Endothelial cell of umbilical vein (primary cell): ENCODE measurements at regions not wholly inside any gene's neighbourhood (a gene's known extent, or its start where the extent isn't known, plus 50 kb on each side); places are given as distances from the start of the nearest gene placed in this dataset.

ENCODE experiments used
- BruUV-seq: library from RNA; stranded (reverse); fragments of 400-500 nt; replicated peaks from 2 replicates; lab custom pipeline; 2021; lab: Mats Ljungman, UMichigan
- CTCF ChIA-PET: fragments of 300-600, 350-600 bp; sonication (Branson Sonifier 250); formaldehyde crosslinking; loops from one replicate; lab custom pipeline; 2021; ENCODE audit warnings: antibody characterized with exemption, inconsistent platforms; lab: Charles Lee
- POLR2A ChIA-PET: fragments of 300-600, 350-600 bp; sonication (Branson Sonifier 250); formaldehyde crosslinking; loops from one replicate; lab custom pipeline; 2021; ENCODE audit warnings: antibody characterized with exemption, inconsistent platforms; lab: Charles Lee
- DNase-seq: peaks from one replicate; pipeline ENCODE4 v3.0.0-alpha.2; 2011; ENCODE audit warnings: low read depth, low spot score
- FAIRE-seq: peaks from 2 replicates; lab custom pipeline; 2011; peaks lifted over from hg19 to GRCh38; lab: Jason Lieb, UNC
- H2AFZ ChIP-seq: 2 replicates; pipeline ENCODE4 v1.6.0; 2012; ENCODE audit warnings: low read depth, low read length, control low read depth, inconsistent platforms
- H3K27ac ChIP-seq: 2 replicates; pipeline ENCODE4 v1.5.1; 2011; ENCODE audit warnings: low read depth, mild to moderate bottlenecking, control low read depth, low read length, moderate library complexity; ENCODE audit not compliant: insufficient read depth
- H3K27me3 ChIP-seq, 2 experiments: 2 replicates each; pipeline versions ENCODE4 v1.6.0 to v1.6.1; 2011; ENCODE audit warnings: low read length in 2 of 2, mixed read lengths in 1 of 2; ENCODE audit not compliant: control insufficient read depth in 2 of 2, insufficient read depth in 2 of 2
- H3K36me3 ChIP-seq, 2 experiments: 2 replicates in 1 of 2; 3 replicates in 1 of 2; pipeline ENCODE4 v1.5.1; 2011; ENCODE audit warnings: low read length in 2 of 2, mild to moderate bottlenecking in 1 of 2, moderate library complexity in 1 of 2; ENCODE audit not compliant: control insufficient read depth in 2 of 2, insufficient read depth in 2 of 2; ENCODE audit errors: extremely low read depth in 1 of 2
- H3K4me1 ChIP-seq: 3 replicates; pipeline ENCODE4 v1.5.1; 2011; ENCODE audit warnings: mild to moderate bottlenecking, low read length; ENCODE audit not compliant: control insufficient read depth, insufficient read depth; ENCODE audit errors: extremely low read depth
- H3K4me2 ChIP-seq: 2 replicates; pipeline ENCODE4 v1.6.1; 2011; ENCODE audit warnings: low read length, control low read depth, mixed read lengths; ENCODE audit not compliant: insufficient read depth
- H3K4me3 ChIP-seq, 3 experiments: fragments of 200-600 bp in 1 of 3; sonication (generic), shearing (Covaris generic) in 1 of 3; replicated peaks in 1 of 3; 2 replicates each; pipeline ENCODE4 v1.5.1; 2011 to 2016; ENCODE audit warnings: control low read depth in 3 of 3, low read length in 3 of 3, mild to moderate bottlenecking in 2 of 3, inconsistent platforms in 1 of 3, low read depth in 1 of 3, moderate library complexity in 1 of 3; ENCODE audit not compliant: insufficient read depth in 1 of 3
- H3K79me2 ChIP-seq: 2 replicates; pipeline ENCODE4 v1.6.0; 2012; ENCODE audit warnings: low read length, inconsistent platforms; ENCODE audit not compliant: control insufficient read depth, insufficient read depth
- H3K9ac ChIP-seq: replicated peaks from 2 replicates; pipeline ENCODE3; 2011; ENCODE audit warnings: low read length, control low read depth; ENCODE audit not compliant: insufficient read depth; ENCODE audit errors: extremely low read depth
- H3K9me1 ChIP-seq: replicated peaks from 3 replicates; pipeline ENCODE4 v1.6.0; 2011; ENCODE audit warnings: mild to moderate bottlenecking, low read length; ENCODE audit not compliant: control insufficient read depth, insufficient read depth; ENCODE audit errors: extremely low read depth
- H3K9me3 ChIP-seq: replicated peaks from 2 replicates; pipeline ENCODE4 v1.5.1; 2012; ENCODE audit warnings: low read length, inconsistent platforms; ENCODE audit not compliant: control insufficient read depth, insufficient read depth
- H4K20me1 ChIP-seq: replicated peaks from 2 replicates; pipeline ENCODE3; 2011; ENCODE audit warnings: mild to moderate bottlenecking, low read length; ENCODE audit not compliant: control insufficient read depth, insufficient read depth; ENCODE audit errors: extremely low read depth
- CTCF ChIP-seq, 2 donors: IDR thresholded peaks; 1 replicate in 1 of 2; 2 replicates in 1 of 2; pipeline ENCODE4 v1.5.1; 2011; ENCODE audit warnings: low read length in 2 of 2, mild to moderate bottlenecking in 2 of 2, moderate library complexity in 2 of 2, control low read depth in 1 of 2, inconsistent platforms in 1 of 2, low read depth in 1 of 2; ENCODE audit not compliant: insufficient read depth in 1 of 2; ENCODE audit errors: extremely low read depth in 1 of 2
- EZH2 ChIP-seq: IDR thresholded peaks from 2 replicates; pipeline ENCODE4 v1.6.1; 2012; ENCODE audit warnings: borderline replicate concordance, low read depth, mild to moderate bottlenecking, moderate library complexity, low read length, inconsistent platforms; ENCODE audit not compliant: severe bottlenecking
- FOS ChIP-seq: IDR thresholded peaks from 2 replicates; pipeline ENCODE4 v1.6.1; 2011; ENCODE audit warnings: mild to moderate bottlenecking, low read length, moderate library complexity, borderline replicate concordance; ENCODE audit not compliant: insufficient read depth
- GATA2 ChIP-seq: IDR thresholded peaks from 2 replicates; pipeline ENCODE4 v1.7.0; 2011; ENCODE audit warnings: low read depth, mild to moderate bottlenecking, moderate library complexity, mixed read lengths, low read length; ENCODE audit not compliant: insufficient read length, insufficient read depth
- JUN ChIP-seq: IDR thresholded peaks from 2 replicates; pipeline ENCODE4 v1.6.1; 2011; ENCODE audit warnings: borderline replicate concordance, low read depth; ENCODE audit not compliant: insufficient read length, insufficient read depth
- MYC ChIP-seq: IDR thresholded peaks from one replicate; pipeline ENCODE4 v1.6.1; 2011; ENCODE audit warnings: mild to moderate bottlenecking, low read depth, low read length
- POLR2A ChIP-seq: IDR thresholded peaks from 2 replicates; pipeline ENCODE4 v1.6.1; 2012; ENCODE audit warnings: low read depth, mild to moderate bottlenecking, control low read depth, low read length
- POLR2AphosphoS5 ChIP-seq: IDR thresholded peaks from 2 replicates; pipeline ENCODE4 v1.6.1; 2012; ENCODE audit warnings: low read depth, mild to moderate bottlenecking, control low read depth, low read length, moderate library complexity; ENCODE audit not compliant: insufficient read depth
- dilution Hi-C: fragments of 300-500 bp; cut with MboI; formaldehyde crosslinking; loops from one replicate; pipeline ENCODE4 v1.15.0; 2019; ENCODE audit warnings: low sequenced_read_pairs; ENCODE audit not compliant: extremely low pct_ligation_motif_present
- intact Hi-C: fragments of 100-400 bp; cut with micrococcal nuclease; formaldehyde crosslinking; loops from one replicate; pipeline ENCODE4 v1.10.0; 2022
- TF ChIP-seq, protein P1 (sequence below): IDR thresholded peaks from 2 replicates; pipeline ENCODE4 v1.6.1; 2011; ENCODE audit not compliant: insufficient read depth, insufficient read length

DNA sequence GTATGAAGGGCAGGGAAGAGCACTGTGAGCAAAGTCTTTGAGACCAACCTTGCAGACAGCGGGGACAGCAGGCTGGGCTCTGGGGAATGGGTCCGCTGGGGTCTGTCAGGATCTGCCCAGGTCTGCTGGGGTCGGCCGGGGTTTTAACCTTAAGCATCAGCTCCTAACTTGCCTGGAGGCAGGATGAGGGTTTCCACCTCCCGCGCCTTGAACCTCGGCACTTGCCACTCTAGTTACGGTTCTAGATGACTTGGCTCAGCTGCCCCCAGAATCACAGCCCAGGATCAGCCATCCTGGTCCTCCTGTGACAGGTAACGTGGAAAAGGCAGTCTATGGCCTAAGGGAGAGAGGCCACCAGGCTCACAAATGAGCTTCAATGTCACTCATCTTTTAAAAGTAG is 50.4 kb upstream of the CACUL1 start:
- FAIRE-seq = no peak
- ChIA-PET POLR2A (no interaction called here), CTCF (interaction anchor here (1.1 kb wide), 1 partner anchor 11 kb away, joined by 4 read pairs; no protein-coding TSS in a partner anchor)
- intact Hi-C loops = no loop called here
- H3K9me1 ChIP-seq = no peaks in the 10 kb centered on the region
- H3K4me2 ChIP-seq = no peak overlapping the region
- no peaks in the 10 kb centered on the region for H3K36me3 ChIP-seq
- BruUV-seq = no TSS peak
- no peak overlapping the region for H2AFZ ChIP-seq
- H3K79me2 ChIP-seq = no peaks in the 10 kb centered on the region
- TF ChIP-seq JUN (no peak), POLR2A (no peak), EZH2 (no peak), GATA2 (no peak), CTCF (IDR thresholded peaks at IDR 0.05; ENCODE audit: extremely low read depth in 1 of 2, insufficient read depth in 1 of 2, low read depth in 1 of 2, low read length in 2 of 2) (no peak), MYC (no peak), FOS (no peak), POLR2AphosphoS5 (no peak)
- TF ChIP-seq, protein P1, sequence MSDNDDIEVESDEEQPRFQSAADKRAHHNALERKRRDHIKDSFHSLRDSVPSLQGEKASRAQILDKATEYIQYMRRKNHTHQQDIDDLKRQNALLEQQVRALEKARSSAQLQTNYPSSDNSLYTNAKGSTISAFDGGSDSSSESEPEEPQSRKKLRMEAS = no peak
- no peak for DNase-seq
- no peaks in the 10 kb centered on the region for H3K4me1 ChIP-seq
- H3K9me3 ChIP-seq = no peaks in the 10 kb centered on the region
- peaks cover 0 to under 1% of the 10 kb centered on the region in 2 experiments for H3K27me3 ChIP-seq
- no peak overlapping the region for H3K9ac ChIP-seq
- H4K20me1 ChIP-seq = no peaks in the 10 kb centered on the region
- no peak overlapping the region for H3K4me3 ChIP-seq
- H3K27ac ChIP-seq = no peak overlapping the region
- dilution Hi-C loops = no loop called here
